OCI-LY3 (cell line): ENCODE measurements at regions not wholly inside any gene's neighbourhood (a gene's known extent, or its start where the extent isn't known, plus 50 kb on each side); places are given as distances from the start of the nearest gene placed in this dataset.

Experiments
- H2AFZ ChIP-seq: fragments of 200-600, 300-600 bp; shearing (Covaris generic); 2 replicates; pipeline ENCODE4 v1.6.0; 2014; ENCODE audit warnings: antibody characterized with exemption, low read depth, low read length
- H3K27ac ChIP-seq: fragments of 200-600, 300-600 bp; sonication (generic); 2 replicates; pipeline ENCODE4 v1.5.1; 2014; ENCODE audit warnings: mild to moderate bottlenecking, low read length, moderate library complexity, mixed read lengths
- H3K27me3 ChIP-seq: fragments of 200-600, 300-600 bp; sonication (generic); 2 replicates; pipeline ENCODE4 v1.6.1; 2014; ENCODE audit warnings: low read depth, low read length, mixed read lengths
- H3K36me3 ChIP-seq: fragments of 200-600, 300-600 bp; sonication (generic); replicated peaks from 2 replicates; pipeline ENCODE3; 2014; ENCODE audit warnings: low read depth, low read length, mixed read lengths
- H3K4me1 ChIP-seq: fragments of 300-600, 200-600 bp; sonication (generic); 2 replicates; pipeline ENCODE4 v1.6.1; 2014; ENCODE audit warnings: low read length, mixed read lengths
- H3K4me2 ChIP-seq: fragments of 200-600, 300-600 bp; sonication (generic); 2 replicates; pipeline ENCODE4 v1.6.1; 2014; ENCODE audit warnings: low read length, mixed read lengths
- H3K4me3 ChIP-seq: fragments of 300-600, 200-600 bp; sonication (generic); 2 replicates; pipeline ENCODE4 v1.5.1; 2014; ENCODE audit warnings: antibody characterized with exemption, mild to moderate bottlenecking, low read length, moderate library complexity
- H3K79me2 ChIP-seq: fragments of 300-600, 200-600 bp; shearing (Covaris generic); 2 replicates; pipeline ENCODE4 v1.6.1; 2014; ENCODE audit warnings: mild to moderate bottlenecking, low read length, mixed read lengths
- H3K9ac ChIP-seq: fragments of 300-600, 200-600 bp; shearing (Covaris generic); 2 replicates; pipeline ENCODE4 v1.6.0; 2014; ENCODE audit warnings: mild to moderate bottlenecking, low read length, moderate library complexity
- H3K9me3 ChIP-seq: fragments of 200-600, 300-600 bp; shearing (Covaris generic); 2 replicates; pipeline ENCODE4 v1.6.1; 2014; ENCODE audit warnings: low read length, mixed read lengths; ENCODE audit not compliant: insufficient read depth
- H4K20me1 ChIP-seq: fragments of 200-600, 300-600 bp; sonication (generic); 2 replicates; pipeline ENCODE4 v1.6.1; 2016; ENCODE audit warnings: low read length, mixed read lengths; ENCODE audit not compliant: insufficient read depth
- CTCF ChIP-seq: fragments of 200-600, 300-600 bp; sonication (generic); IDR thresholded peaks from 2 replicates; pipeline ENCODE4 v1.5.1; 2014; ENCODE audit warnings: antibody characterized with exemption, low read length, low read depth
- EZH2phosphoT487 ChIP-seq: fragments of 200-600 bp; shearing (Covaris generic); IDR thresholded peaks from 2 replicates; pipeline ENCODE4 v1.6.1; 2018; ENCODE audit warnings: antibody characterized with exemption, mixed run types, low read depth

- Histone ChIP-seq H3K4me3 (no peak overlapping the region), H2AFZ (no peak overlapping the region), H3K9me3 (no peaks in the 10 kb centered on the region), H3K79me2 (no peaks in the 10 kb centered on the region), H3K27ac (no peak overlapping the region), H4K20me1 (no peaks in the 10 kb centered on the region), H3K27me3 (no peaks in the 10 kb centered on the region; the same call in 1 of the 2 replicates), H3K4me1 (no peaks in the 10 kb centered on the region), H3K36me3 (no peaks in the 10 kb centered on the region), H3K9ac (no peak overlapping the region), H3K4me2 (no peak overlapping the region)
- TF ChIP-seq EZH2phosphoT487 (no peak), CTCF (no peak)
Measured at GRCh38 chr6:8872589-8872988, 437.2 kb upstream of the SLC35B3 start.

GRCh38 chr6:8865451-8865850, 430.1 kb upstream of the SLC35B3 start:
- Histone ChIP-seq H3K27ac (no peak overlapping the region), H3K9me3 (no peaks in the 10 kb centered on the region), H3K36me3 (no peaks in the 10 kb centered on the region), H4K20me1 (no peaks in the 10 kb centered on the region), H3K9ac (no peak overlapping the region), H2AFZ (no peak overlapping the region), H3K4me3 (no peak overlapping the region), H3K79me2 (no peaks in the 10 kb centered on the region), H3K27me3 (no peaks in the 10 kb centered on the region; the same call in 1 of the 2 replicates), H3K4me1 (no peaks in the 10 kb centered on the region), H3K4me2 (no peak overlapping the region)
- TF ChIP-seq EZH2phosphoT487 (no peak), CTCF (no peak)

GRCh38 chr6:8860671-8861070, 425.3 kb upstream of the SLC35B3 start:
- Histone ChIP-seq H3K4me3 (no peak overlapping the region), H3K79me2 (no peaks in the 10 kb centered on the region), H3K4me1 (no peaks in the 10 kb centered on the region), H4K20me1 (no peaks in the 10 kb centered on the region), H3K4me2 (no peak overlapping the region), H2AFZ (no peak overlapping the region), H3K36me3 (no peaks in the 10 kb centered on the region), H3K9ac (no peak overlapping the region), H3K9me3 (no peaks in the 10 kb centered on the region), H3K27me3 (no peaks in the 10 kb centered on the region), H3K27ac (no peak overlapping the region)
- TF ChIP-seq CTCF, result no peak
- TF ChIP-seq EZH2phosphoT487, result no peak

GRCh38 chr6:8859501-8859900, 424.2 kb upstream of the SLC35B3 start:
- Histone ChIP-seq H3K4me2 (no peak overlapping the region), H3K36me3 (no peaks in the 10 kb centered on the region), H4K20me1 (no peaks in the 10 kb centered on the region)

More at GRCh38 chr6:8859501-8859900, 424.2 kb upstream of the SLC35B3 start:
- Histone ChIP-seq H3K4me3 (no peak overlapping the region), H3K9ac (no peak overlapping the region), H3K4me1 (no peaks in the 10 kb centered on the region), H3K79me2 (no peaks in the 10 kb centered on the region), H3K9me3 (no peaks in the 10 kb centered on the region), H3K27ac (no peak overlapping the region), H3K27me3 (no peaks in the 10 kb centered on the region), H2AFZ (no peak overlapping the region)
- TF ChIP-seq EZH2phosphoT487, result no peak
- no peak for TF ChIP-seq CTCF
